T-helper 2 cell (primary cell): ENCODE measurements at regions not wholly inside any gene's neighbourhood (a gene's known extent, or its start where the extent isn't known, plus 50 kb on each side); places are given as distances from the start of the nearest gene placed in this dataset.

Experiments
- DNase-seq, 5 experiments: peaks; one replicate each; pipeline versions ENCODE4 v3.0.0 to v3.0.0-alpha.2; 2012 to 2022

DNA sequence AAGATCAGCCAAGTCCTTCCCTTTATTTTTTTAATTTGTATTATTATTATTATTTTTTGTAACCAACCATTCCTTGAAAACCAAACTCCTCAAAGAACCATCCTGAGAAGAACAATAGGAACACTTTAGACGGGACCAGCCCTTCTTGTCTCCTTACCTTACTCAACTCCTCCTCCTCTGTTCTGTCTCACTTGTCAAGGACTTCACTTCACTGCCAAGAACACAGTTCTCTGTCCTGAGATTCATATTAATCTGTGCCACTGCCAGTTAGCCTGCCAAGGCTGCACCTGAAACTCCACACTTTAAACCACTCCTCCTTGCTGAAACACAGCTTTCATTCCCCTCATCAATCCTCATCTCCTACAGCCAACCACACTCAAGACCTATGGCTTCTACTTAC, 73.8 kb upstream of the ATP1A1 start:
- DNase-seq = no peak

DNA sequence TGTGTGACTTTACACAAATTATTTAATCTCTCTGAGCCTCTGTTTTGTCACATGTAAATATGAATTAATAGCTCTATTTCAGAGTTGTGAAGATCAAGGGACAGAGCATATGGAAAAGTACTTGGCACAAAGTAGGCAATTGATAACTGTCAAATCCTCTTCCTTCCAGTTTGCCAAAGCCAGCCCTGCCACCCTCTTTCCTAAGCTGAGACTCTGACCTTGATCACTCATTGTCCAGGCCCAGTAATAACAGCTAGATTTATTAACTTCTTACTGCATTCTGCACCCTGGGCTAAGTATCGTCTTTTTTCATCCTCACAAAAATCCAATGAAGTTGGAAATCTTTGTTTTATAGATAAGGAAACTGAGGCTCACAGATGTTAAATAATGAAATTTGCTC, 70.8 kb upstream of the ATP1A1 start:
- DNase-seq = no peak

DNA sequence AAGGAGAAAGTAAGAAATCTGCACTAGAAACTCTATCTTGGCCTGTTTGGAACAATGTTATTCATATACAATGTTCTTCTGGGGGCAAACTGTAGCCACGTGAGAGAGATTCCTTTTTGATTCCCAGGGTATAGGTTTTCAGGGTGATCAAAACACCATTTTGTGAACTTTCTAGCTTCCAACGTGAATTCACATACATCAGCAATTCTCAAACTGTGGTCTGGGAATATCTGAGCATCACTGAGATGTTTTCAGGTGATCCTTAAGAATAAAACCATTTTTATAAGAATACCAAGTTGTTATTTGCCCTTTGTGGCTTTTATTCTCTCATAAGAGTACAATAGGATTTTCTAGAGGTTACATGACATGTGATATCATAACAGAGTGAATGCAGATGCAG, 66.9 kb upstream of the ATP1A1 start:
- no peak for DNase-seq

DNA sequence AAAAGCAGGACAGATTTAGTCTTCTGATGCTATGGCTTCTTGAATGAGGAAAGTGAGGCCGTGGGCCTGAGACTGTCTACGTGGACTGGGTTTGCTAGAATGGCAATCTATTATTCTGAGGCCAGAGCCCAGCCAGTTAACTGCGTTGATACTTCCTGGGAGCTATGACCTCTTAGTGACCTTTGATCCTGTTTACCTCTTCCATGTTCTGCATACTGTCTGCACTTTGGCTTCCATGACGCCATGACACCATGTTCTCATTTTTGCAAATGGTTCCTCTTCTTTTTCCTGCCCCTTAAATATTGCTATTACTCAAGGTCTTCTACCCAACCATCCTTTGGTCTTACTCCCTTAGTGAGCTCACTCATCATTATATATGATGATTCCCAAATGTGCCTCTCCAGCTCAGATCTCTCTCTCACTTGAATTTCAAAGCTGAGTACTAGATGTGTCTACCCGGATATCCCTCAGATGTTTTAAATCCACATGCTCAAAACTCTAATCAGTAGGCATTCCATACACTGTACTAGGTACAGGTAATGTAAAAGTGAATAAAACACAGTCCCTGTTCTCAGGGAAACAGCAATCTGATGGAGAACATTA, 66.1 kb upstream of the ATP1A1 start:
- no peak for DNase-seq

DNA sequence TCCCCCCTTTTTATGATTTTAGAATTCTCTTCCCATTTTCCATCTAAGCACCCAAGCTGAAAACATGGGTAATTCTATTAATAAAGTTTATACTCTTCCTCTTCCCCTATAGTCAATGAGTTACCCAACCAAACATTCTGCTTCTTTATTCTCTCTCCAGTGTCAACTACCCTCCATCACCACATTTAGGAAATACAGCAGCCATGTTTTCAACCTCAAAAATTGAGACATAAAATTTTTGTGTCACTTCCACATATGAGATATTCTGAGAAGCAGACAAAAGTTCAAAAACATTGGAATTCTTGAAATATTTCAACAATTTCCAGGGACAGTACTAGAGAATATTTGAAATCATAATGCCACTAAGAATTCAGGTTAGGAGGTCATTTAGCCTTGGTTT, 64.8 kb upstream of the ATP1A1 start:
- DNase-seq = no peak

DNA sequence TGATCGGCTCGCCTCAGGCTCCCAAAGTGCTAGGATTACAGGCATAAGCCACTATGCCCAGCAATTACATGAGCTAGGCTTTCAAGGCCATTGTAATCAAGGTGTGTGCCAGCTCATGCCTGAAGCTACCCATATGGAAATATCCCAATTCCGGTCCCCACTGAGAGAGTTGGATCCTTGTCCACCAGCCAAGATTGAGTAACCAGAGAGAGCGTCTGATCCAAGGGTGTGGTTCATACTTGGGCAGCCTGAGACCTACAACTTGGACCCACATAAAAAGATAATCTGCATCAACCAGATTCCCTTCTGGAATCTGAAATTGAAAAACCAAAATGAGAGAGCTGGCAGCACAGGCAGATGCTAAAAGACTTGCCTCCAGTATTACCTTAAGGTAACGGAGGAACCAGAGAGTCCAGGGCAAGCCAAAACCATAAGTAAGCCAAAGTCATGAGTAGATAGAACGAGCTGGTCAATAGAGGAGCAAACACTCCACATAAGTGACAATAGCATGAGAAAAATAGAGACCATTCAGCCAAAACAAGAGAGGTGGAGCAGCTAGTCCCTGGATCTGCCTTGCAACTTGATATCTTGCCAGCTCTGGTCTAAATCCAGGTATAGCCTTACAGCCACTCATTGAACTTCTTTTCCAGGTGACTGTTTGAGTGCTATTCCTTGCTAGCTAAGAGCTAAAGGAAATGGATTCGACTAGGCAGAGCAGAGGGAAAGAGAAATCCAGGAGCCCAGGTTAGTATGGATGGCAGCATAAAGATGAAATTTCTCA, 63.8 kb upstream of the ATP1A1 start:
- no peak for DNase-seq

DNA sequence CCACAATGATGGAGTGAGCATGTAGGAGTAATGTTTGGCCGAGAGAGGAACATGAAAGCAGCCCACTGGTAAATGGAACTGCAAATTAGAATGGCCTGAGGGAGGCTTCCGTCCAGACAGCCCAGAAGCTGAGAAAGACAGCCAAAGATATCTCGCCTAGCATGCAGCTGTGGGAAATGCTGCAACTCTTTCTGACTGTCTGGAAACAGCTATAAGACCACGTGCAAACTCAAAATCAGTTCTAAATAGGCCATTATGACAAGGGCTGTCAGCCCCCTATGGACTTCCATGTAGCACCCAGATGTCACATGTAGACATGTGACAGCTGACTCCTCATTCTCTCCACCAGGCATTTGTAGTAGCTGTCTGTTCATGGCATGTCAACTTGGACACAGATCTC, 62.9 kb upstream of the ATP1A1 start:
- DNase-seq = no peak

DNA sequence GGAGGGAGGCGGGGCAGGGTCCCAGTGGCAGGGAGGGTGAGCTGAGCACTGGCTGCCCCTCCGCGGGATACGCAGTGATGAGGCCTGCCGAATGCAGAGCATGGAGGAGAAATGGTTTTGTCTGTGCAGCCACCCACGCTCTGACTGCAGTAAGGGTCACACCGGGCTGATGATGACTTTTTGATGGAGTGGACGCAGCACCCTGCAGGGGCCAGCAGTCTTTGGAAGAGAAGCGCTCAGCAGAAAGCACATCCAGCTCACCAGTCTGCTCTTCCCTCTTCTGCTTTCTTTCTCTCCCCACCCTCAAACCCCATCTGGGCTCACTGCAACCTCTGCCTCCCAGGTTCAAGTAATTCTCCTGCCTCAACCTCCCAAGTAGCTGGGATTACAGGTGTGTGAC, 61.9 kb upstream of the ATP1A1 start:
- DNase-seq = no peak

DNA sequence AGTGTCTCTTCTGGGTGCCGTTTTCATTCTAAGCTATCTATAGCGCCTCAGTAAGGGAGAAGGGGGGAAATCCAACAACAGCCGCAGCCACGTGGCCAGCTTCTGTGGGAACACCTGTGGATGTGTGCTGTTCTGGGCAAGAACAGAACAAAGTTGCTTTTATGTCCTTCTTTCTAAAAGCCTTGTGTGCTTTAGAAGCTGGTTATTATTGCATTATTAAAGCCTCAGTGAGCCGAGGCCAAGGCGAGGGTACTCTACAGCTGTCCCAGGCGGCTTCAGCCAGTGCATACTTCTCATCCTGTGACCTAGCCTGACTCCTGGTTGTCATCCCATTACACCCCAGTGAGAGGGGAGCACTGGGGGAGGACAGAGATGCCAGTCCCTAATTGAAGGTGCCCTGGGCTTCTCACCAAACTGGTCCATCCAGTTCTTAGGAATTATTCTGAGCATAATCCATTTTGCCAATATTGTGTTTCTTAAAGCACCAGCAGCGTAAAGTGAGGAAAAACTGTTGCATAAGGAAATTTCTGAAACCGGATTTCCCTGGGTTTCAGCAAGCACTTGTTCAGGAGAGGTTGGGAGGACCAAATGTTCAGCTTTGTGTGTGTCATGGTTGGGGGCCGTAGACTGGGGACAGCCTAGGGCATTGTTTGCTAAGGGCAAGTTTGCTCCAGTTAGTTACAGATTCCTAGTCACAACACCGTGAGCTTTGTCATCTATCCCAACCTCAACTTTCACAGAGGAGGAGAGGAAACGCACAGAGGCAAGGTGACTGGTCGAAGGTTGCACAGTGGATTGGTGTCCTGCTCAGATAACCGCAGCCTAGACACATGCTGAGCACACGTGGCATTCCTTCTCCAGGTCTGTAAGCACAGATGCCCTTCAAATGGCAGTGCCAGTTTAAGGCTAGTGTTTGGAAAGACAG, 61.0 kb upstream of the ATP1A1 start:
- no peak for DNase-seq

DNA sequence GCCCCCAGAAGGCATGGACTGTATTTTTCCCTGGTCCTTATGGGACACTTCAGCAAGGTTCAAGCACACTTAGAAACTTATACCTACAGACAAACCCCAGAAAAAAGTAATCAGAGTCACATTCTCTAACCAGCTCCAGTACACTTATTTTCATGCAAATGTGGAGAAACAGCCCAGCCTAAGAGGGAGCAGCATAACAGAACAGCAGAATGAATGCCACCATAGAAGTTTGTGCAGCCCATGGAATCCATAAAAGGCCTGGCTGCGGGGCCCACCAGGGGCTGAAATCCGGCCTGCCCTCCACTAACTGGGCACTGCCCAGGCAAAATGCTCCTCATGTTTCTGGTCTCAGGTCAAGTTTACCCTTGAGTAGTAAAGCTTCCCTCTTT, 60.4 kb upstream of the ATP1A1 start:
- DNase-seq = no peak

DNA sequence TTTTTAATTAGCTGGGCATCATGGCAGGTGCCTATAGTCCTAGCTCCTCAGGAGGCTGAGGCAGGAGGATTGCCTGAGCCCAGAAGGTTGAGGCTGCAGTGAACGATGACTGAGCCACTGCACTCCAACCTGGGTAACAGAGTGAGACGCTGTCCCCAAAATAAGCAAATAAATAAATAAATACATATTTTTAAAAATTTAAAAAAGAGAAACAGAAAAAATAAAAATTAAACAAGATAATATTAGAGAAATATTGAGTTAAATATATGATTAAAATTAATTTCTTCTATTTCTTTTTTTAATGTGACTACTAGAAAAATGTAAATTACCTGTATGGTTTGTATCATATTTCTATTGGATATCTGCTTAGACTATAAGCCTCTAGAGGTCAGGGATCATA, 59.3 kb upstream of the ATP1A1 start:
- no peak for DNase-seq

DNA sequence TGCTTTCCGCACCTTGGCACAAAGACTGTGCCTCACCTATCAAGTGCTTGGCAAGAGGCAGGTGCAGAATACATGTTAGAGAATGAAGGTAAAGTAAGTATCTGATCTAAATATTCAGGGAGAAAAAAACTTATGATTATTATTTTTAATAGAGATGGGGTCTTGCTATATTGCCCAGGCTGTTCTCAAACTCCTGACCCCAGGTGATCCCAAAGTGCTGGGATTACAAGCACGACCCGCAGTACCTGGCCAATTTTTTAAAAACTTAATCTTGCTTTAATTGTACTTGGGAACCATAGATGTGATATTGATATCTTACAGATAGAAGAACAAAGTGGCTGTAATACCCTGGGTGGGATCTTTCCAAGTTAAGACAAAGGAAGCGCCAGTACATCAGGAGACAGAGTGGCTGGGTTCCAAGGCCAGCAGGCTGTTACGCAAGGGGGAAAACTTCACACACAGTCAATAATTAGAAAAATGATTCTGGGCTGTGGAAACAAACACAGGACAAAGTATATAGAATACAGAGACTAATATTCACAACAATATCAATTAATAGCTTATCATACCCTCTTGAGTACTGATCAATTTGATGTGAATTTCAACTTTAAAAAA, 58.6 kb upstream of the ATP1A1 start:
- no peak for DNase-seq

DNA sequence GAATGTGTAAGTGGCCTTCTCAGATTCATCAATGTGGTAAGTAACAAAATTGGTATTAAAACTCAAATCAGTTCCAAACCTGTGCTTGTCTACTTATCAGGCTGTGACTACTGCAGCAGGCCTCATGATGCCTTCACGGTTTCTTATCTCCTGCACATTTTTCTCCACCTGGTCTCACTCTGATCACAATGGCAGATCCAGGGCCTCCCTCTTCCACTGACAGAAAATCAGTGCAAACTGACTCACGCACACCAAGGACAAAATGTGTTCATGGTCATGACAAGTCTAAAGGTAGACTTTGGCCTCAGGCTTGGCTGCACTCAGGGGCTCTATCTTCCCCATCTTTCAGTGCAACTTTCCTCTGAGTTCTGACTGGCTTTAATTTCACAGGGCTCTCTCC, 56.7 kb upstream of the ATP1A1 start:
- no peak for DNase-seq

DNA sequence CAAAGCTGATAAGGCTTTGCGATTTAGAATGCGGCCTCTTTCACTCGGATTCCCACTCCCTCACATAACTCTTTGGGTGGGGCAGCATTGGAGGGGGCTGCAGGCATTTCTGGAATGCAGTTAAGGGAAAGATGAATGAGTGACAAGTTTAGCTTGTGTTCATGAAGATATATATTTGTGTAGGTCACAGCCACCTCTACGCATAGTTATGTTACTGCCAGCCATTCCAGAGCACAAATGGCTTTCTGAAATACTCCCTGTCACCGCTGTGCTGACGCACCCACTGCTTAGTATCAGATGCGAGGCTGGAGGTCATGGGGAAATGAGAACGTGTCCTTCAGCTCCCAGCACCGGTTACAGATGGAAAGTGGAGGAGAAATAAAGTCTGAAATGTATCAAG, 54.1 kb upstream of the ATP1A1 start:
- no peak for DNase-seq

DNA sequence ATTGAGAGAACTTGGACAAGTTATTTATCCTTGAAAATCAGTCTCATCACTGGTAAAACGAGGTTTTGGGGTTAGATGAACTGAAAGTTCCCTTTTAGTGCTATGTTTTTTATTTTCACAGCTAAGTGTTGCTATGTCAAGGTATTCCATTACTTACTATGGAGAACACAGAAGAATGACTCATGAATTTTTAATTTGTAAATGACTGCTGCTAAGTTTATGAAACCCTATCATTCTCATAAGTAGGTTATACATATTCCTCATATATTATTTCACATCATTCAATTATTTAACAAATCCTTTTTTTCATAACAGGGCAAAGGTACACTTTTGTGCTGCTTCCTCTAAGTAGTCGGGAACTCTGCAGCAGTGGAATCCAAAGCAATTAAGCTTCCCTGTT, 52.2 kb upstream of the ATP1A1 start:
- DNase-seq = no peak

DNA sequence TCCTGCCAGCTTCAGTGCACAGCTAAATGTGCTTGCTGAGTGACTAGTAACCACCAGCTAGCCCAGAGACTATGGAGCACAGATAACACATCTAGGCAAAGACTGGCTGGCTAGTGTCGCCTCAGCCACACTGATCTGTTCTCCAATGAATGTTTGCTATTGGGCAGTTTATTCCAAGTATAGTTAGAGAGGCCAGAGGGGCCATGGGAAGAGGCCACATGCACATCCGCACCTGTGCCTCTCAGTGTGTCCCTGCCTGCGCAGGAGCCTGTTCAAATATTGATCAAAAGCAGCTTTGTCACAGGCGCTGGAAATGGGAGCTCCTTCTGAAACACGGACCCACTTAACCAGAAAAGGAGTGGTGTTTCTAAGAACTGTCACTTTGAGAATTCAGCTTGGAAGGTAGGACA, 51.3 kb upstream of the ATP1A1 start:
- DNase-seq = no peak

DNA sequence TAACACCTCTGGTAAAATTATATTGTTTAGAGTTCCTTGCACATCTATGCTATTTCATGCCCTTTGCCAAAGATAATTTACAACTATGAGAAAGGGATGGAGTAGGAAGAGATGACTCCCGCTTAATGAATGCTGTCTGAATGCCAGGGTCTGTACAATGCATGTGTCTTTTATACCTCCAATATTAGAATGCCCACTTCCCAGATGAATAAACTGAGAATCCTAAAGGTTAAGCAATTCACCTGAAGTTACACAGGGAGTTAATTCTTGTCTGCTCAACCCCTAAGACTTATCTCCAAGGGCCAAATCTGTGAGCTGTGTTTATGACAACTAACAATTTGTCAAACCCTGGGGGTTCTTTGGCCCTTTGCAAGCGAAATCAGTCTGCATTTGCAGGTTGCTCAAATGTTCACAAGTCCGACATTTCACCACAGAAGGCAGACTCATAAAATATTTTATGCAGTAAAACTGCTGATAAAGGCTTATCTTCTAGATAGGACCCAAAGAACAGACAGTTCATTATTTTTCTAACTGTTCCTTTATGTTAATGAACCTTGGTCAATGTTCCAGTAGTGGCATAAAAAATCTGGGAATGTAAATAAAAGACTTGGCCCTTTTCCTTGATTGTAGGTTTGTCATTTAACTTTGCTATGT, 50.2 kb upstream of the ATP1A1 start:
- DNase-seq = no peak
